Esophagus muscularis mucosa (tissue), 4 donors: ENCODE measurements at regions not wholly inside any gene's neighbourhood (a gene's known extent, or its start where the extent isn't known, plus 50 kb on each side); places are given as distances from the start of the nearest gene placed in this dataset.

Experiments
- EP300 ChIP-seq: sonication (generic); formaldehyde crosslinking; IDR thresholded peaks from one replicate; pipeline ENCODE4 v1.6.1; 2017; ENCODE audit warnings: antibody characterized with exemption
- POLR2A ChIP-seq: fragments of 450-650 bp; IDR thresholded peaks from one replicate; pipeline ENCODE4 v1.6.1; 2017; ENCODE audit warnings: antibody characterized with exemption, moderate library complexity, mild to moderate bottlenecking, low read depth
- POLR2AphosphoS5 ChIP-seq, 2 donors: sonication (generic); formaldehyde crosslinking; IDR thresholded peaks; one replicate each; pipeline ENCODE4 v1.6.1; 2017; ENCODE audit warnings: antibody characterized with exemption in 2 of 2
- TF ChIP-seq, protein P1 (sequence below), 3 experiments: fragments of 200-600 bp in 2 of 3; fragments of 450-650 bp in 1 of 3; sonication (generic) in 2 of 3; IDR thresholded peaks; one replicate each; pipeline ENCODE4 v1.5.1; 2017 to 2019; ENCODE audit warnings: antibody characterized with exemption in 3 of 3, mild to moderate bottlenecking in 2 of 3, moderate library complexity in 1 of 3

DNA sequence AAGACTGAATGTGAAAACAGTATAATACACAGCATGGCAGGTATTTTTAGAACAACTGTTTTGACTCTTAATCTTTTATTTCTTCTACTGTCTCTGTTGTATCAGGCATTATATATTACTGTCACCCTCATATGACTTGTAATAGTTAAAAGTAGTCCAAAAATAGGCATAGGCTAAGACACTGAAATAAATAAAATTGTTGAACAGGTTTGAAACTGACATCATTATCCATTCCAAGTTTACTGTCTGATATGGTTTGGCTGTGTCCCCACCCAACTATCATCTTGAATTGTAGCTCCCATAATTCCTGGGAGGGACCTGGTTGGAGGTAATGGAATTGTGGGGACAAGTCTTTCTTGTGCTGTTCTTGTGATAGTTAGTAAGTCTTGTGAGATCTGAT, 91.4 kb upstream of the CDH19 start:
- TF ChIP-seq, protein P1, sequence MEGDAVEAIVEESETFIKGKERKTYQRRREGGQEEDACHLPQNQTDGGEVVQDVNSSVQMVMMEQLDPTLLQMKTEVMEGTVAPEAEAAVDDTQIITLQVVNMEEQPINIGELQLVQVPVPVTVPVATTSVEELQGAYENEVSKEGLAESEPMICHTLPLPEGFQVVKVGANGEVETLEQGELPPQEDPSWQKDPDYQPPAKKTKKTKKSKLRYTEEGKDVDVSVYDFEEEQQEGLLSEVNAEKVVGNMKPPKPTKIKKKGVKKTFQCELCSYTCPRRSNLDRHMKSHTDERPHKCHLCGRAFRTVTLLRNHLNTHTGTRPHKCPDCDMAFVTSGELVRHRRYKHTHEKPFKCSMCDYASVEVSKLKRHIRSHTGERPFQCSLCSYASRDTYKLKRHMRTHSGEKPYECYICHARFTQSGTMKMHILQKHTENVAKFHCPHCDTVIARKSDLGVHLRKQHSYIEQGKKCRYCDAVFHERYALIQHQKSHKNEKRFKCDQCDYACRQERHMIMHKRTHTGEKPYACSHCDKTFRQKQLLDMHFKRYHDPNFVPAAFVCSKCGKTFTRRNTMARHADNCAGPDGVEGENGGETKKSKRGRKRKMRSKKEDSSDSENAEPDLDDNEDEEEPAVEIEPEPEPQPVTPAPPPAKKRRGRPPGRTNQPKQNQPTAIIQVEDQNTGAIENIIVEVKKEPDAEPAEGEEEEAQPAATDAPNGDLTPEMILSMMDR (IDR thresholded peaks at IDR 0.05): no peak
- TF ChIP-seq POLR2AphosphoS5 (IDR thresholded peaks at IDR 0.05) (no peak), EP300 (no peak), POLR2A (no peak)
